Keratinocyte (primary cell): ENCODE measurements at regions not wholly inside any gene's neighbourhood (a gene's known extent, or its start where the extent isn't known, plus 50 kb on each side); places are given as distances from the start of the nearest gene placed in this dataset.
A peak's percentile ranks its signal among the peaks of the same experiment; 100 is the strongest.

Source experiments
- DNase-seq: peaks from one replicate; pipeline ENCODE4 v3.0.0-alpha.2; 2011; ENCODE audit warnings: low read depth, missing footprints, low spot score
- FAIRE-seq: peaks from 2 replicates; lab custom pipeline; 2011; peaks lifted over from hg19 to GRCh38; lab: Jason Lieb, UNC
- H2AFZ ChIP-seq: 2 replicates; pipeline ENCODE4 v1.6.0; 2012; ENCODE audit warnings: low read length, control low read depth, inconsistent platforms; ENCODE audit not compliant: control insufficient read depth
- H3K27ac ChIP-seq: 2 replicates; pipeline ENCODE4 v1.5.1; 2011; ENCODE audit warnings: low read length; ENCODE audit not compliant: control insufficient read depth, insufficient read depth
- H3K27me3 ChIP-seq: 3 replicates; pipeline ENCODE4 v1.6.0; 2011; ENCODE audit warnings: low read length; ENCODE audit not compliant: control insufficient read depth, insufficient read depth; ENCODE audit errors: extremely low read depth
- H3K36me3 ChIP-seq, 2 experiments: 2 replicates in 1 of 2; 3 replicates in 1 of 2; pipeline ENCODE4 v1.5.1; 2011; ENCODE audit warnings: low read length in 2 of 2, mild to moderate bottlenecking in 1 of 2; ENCODE audit not compliant: control insufficient read depth in 2 of 2, insufficient read depth in 2 of 2; ENCODE audit errors: extremely low read depth in 1 of 2
- H3K4me1 ChIP-seq: 3 replicates; pipeline ENCODE4 v1.5.1; 2011; ENCODE audit warnings: low read length; ENCODE audit not compliant: control insufficient read depth, insufficient read depth; ENCODE audit errors: extremely low read depth
- H3K4me2 ChIP-seq: 3 replicates; pipeline ENCODE4 v1.6.0; 2011; ENCODE audit warnings: low read depth, low read length; ENCODE audit not compliant: control insufficient read depth, insufficient read depth; ENCODE audit errors: extremely low read depth
- H3K4me3 ChIP-seq, 3 experiments: fragments of 200-600 bp in 1 of 3; sonication (generic) in 1 of 3; 2 replicates in 2 of 3; 3 replicates in 1 of 3; pipeline ENCODE4 v1.5.1; 2011 to 2016; ENCODE audit warnings: low read length in 3 of 3, mild to moderate bottlenecking in 3 of 3, control low read depth in 2 of 3, inconsistent platforms in 1 of 3, low read depth in 1 of 3, mixed read lengths in 1 of 3, mixed run types in 1 of 3, moderate library complexity in 1 of 3; ENCODE audit not compliant: control insufficient read depth in 2 of 3, insufficient read depth in 2 of 3; ENCODE audit errors: extremely low read depth in 1 of 3
- H3K79me2 ChIP-seq: 2 replicates; pipeline ENCODE4 v1.6.0; 2012; ENCODE audit warnings: low read length; ENCODE audit not compliant: control insufficient read depth, insufficient read depth
- H3K9ac ChIP-seq: 3 replicates; pipeline ENCODE4 v1.6.0; 2011; ENCODE audit warnings: low read length; ENCODE audit not compliant: control insufficient read depth, insufficient read depth; ENCODE audit errors: extremely low read depth
- H3K9me1 ChIP-seq: 3 replicates; pipeline ENCODE4 v1.6.0; 2011; ENCODE audit warnings: low read length; ENCODE audit not compliant: control insufficient read depth, insufficient read depth; ENCODE audit errors: extremely low read depth
- H3K9me3 ChIP-seq: 2 replicates; pipeline ENCODE4 v1.5.1; 2012; ENCODE audit warnings: low read depth, low read length; ENCODE audit not compliant: control insufficient read depth
- H4K20me1 ChIP-seq: 3 replicates; pipeline ENCODE4 v1.6.0; 2011; ENCODE audit warnings: low read length; ENCODE audit not compliant: control insufficient read depth, insufficient read depth; ENCODE audit errors: extremely low read depth
- CTCF ChIP-seq, 3 experiments: IDR thresholded peaks in 1 of 3; conservative IDR thresholded peaks in 1 of 3; optimal IDR thresholded peaks in 1 of 3; 2 replicates in 2 of 3; 3 replicates in 1 of 3; pipeline versions ENCODE3 to v1.5.1; 2011; ENCODE audit warnings: low read length in 3 of 3, mild to moderate bottlenecking in 3 of 3, moderate library complexity in 2 of 3, control low read depth in 1 of 3, inconsistent platforms in 1 of 3; ENCODE audit not compliant: insufficient read depth in 2 of 3; ENCODE audit errors: extremely low read depth in 1 of 3
- EZH2 ChIP-seq: IDR thresholded peaks from one replicate; pipeline ENCODE4 v1.6.1; 2012; ENCODE audit warnings: inconsistent platforms, mild to moderate bottlenecking, low read length, moderate library complexity
- dilution Hi-C: fragments of 300-500 bp; cut with MboI; formaldehyde crosslinking; loops from one replicate; pipeline ENCODE4 v1.7.0; 2020; ENCODE audit warnings: low sequenced_read_pairs; ENCODE audit not compliant: extremely low pct_ligation_motif_present

DNA sequence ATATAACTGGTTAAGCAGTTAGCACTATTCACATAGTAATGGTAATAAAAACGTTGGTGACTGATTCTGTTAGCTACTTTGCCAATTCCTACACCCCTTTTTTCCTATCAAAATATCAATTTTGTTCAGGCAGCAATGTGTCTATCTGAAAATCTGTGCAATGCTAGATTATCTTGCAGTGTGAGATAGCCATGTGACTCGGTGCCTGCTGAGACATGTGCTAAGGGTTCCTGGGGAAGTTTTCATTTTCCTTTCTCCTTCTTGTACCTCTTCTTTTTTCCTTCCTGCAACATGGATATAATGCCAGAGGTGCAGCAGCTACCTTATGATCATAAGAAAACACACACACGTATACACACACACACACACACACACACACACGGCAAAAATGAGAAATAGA lies 100.5 kb upstream of the SHISA6 start:
- TF ChIP-seq CTCF (optimal IDR thresholded peaks at IDR 0.05 in 1 of 3, IDR thresholded peaks at IDR 0.05 in 1 of 3, conservative IDR thresholded peaks at IDR 0.05 in 1 of 3; ENCODE audit: extremely low read depth in 1 of 3, insufficient read depth in 2 of 3, low read length in 3 of 3), result no peak
- no peak for TF ChIP-seq EZH2
- FAIRE-seq (peak; percentile 9), DNase-seq (no peak)
- H3K36me3 ChIP-seq, result no peaks in the 10 kb centered on the region
- no peak overlapping the region for H3K4me3 ChIP-seq
- no peak overlapping the region for H2AFZ ChIP-seq
- dilution Hi-C loops, result loop anchor here (25.0 kb wide), 2 partner anchors 103 to 278 kb away; no protein-coding TSS in a partner anchor
- no peaks in the 10 kb centered on the region for H3K9me1 ChIP-seq
- no peak overlapping the region for H3K4me2 ChIP-seq
- H3K9me3 ChIP-seq, result no peaks in the 10 kb centered on the region
- H3K4me1 ChIP-seq, result no peaks in the 10 kb centered on the region
- peaks cover 3% of the 10 kb centered on the region for H4K20me1 ChIP-seq
- no peak overlapping the region for H3K9ac ChIP-seq
- no peaks in the 10 kb centered on the region for H3K79me2 ChIP-seq
- H3K27me3 ChIP-seq, result no peaks in the 10 kb centered on the region
- no peak overlapping the region for H3K27ac ChIP-seq

DNA sequence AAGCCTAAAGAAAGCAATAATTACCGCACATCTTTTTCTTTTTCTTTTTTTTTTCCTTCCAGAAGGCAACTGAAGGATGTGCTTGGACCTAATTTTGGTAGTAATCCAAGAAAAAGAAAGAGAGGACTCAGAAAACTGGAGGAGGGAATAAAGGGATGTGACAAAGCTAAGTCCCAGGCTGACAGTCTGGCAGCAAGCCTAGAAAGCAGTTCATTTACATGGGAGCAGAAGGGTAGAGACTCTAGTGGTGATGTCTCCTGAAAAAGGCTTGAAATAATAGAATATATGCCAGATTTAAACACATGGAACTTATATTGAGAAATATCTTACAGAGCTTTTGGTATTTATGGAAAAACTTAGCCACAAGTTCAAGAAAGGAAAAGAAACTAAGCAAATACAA lies 101.0 kb upstream of the SHISA6 start:
- FAIRE-seq (no peak), DNase-seq (no peak)
- no peaks in the 10 kb centered on the region for H3K27me3 ChIP-seq
- TF ChIP-seq EZH2 (no peak), CTCF (optimal IDR thresholded peaks at IDR 0.05 in 1 of 3, IDR thresholded peaks at IDR 0.05 in 1 of 3, conservative IDR thresholded peaks at IDR 0.05 in 1 of 3; ENCODE audit: extremely low read depth in 1 of 3, insufficient read depth in 2 of 3, low read length in 3 of 3) (no peak)
- no peaks in the 10 kb centered on the region for H3K9me3 ChIP-seq
- H3K36me3 ChIP-seq, result no peaks in the 10 kb centered on the region
- no peaks in the 10 kb centered on the region for H3K79me2 ChIP-seq
- dilution Hi-C loops, result loop anchor here (25.0 kb wide), 2 partner anchors 103 to 278 kb away; no protein-coding TSS in a partner anchor
- H3K4me2 ChIP-seq, result no peak overlapping the region
- H3K4me1 ChIP-seq, result no peaks in the 10 kb centered on the region
- no peaks in the 10 kb centered on the region for H3K9me1 ChIP-seq
- H2AFZ ChIP-seq, result no peak overlapping the region
- H3K27ac ChIP-seq, result no peak overlapping the region
- peaks cover 3% of the 10 kb centered on the region for H4K20me1 ChIP-seq
- H3K4me3 ChIP-seq, result no peak overlapping the region
- no peak overlapping the region for H3K9ac ChIP-seq
